Inflammatory macrophage treated with lipopolysaccharide for 4 hours (primary cell): ENCODE measurements at regions not wholly inside any gene's neighbourhood (a gene's known extent, or its start where the extent isn't known, plus 50 kb on each side); places are given as distances from the start of the nearest gene placed in this dataset.
"Not testable (repeated sequence)": the region's sequence is repeated elsewhere in the genome, so short reads cannot be mapped to it uniquely, and the experiment has no call there.

Source experiments
- DNase-seq: peaks from one replicate; pipeline ENCODE4 v3.0.0-alpha.2; 2020

DNA sequence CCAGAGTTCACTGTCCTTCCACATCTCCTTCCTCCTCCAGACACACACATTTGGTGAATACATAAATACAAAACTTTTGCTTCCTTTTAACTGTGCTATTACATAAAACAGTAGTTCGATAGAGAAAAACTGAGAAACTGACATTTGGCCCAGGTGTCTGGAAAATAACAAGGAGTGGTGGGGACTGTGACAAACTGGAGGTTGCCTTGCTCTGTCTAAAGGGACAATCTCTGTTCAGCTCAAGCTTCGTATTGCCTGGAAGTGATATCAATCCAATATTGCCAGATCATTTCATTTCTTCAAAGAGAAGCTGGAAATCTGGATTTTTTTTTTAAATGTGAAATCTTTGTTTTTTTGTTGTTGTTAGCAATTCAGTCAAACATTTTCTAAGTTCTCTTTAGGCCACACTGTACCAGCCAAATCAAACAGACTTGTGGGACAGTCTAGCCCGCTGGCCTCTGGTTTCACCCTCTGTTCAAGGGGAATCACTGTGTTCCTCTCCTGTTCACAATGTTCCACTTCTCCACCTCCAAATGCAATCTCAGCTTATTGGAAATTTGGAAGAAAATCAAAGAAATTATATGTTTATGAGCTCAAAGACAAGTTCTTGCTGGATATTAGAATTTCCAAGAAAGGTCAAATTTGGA is 612.5 kb downstream of the KIF4B start:
- DNase-seq, result no peak

DNA sequence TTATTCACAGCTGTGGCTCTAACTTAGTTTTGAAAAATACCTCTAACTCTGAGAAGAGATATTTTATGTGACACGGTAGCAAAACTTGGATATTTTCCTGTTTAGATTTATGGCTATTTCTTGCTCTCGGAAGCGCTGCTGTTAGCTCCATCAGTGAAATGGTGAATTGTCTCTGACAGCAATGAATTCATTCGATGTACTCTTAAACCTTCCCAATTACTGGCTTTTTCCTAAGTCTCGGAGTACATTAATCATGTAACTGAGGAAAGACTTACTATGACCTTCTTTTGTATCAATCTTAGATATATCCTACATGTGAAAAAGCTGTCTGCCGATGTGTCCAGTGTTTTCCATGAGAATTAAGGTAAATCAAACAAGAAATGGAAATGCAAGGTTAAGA is 613.0 kb downstream of the KIF4B start:
- no peak for DNase-seq

- no peak for DNase-seq
These were observed 614.8 kb downstream of the KIF4B start for GRCh38 chr5:155628346-155628745.

- no peak for DNase-seq
These were observed 616.0 kb downstream of the KIF4B start for GRCh38 chr5:155629597-155629996.

DNA sequence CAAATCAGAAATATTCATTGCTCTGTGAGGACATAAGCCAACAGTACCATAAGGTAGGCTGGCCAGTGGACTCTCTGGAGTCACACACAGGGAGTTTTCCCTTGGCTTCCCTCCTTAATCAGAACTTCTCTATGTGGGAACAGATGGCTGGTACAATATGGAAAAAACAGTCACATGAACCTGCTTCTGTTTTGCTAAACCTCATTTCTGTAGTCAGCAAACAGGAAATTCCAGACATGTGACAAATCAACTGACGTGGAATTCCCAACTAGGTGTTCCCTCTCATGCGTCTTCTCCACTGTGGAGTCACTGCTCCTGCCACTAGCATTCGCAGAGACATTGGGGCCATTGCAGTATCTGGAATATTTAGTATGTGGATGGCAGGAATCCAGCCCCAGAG is 617.6 kb downstream of the KIF4B start:
- no peak for DNase-seq

DNA sequence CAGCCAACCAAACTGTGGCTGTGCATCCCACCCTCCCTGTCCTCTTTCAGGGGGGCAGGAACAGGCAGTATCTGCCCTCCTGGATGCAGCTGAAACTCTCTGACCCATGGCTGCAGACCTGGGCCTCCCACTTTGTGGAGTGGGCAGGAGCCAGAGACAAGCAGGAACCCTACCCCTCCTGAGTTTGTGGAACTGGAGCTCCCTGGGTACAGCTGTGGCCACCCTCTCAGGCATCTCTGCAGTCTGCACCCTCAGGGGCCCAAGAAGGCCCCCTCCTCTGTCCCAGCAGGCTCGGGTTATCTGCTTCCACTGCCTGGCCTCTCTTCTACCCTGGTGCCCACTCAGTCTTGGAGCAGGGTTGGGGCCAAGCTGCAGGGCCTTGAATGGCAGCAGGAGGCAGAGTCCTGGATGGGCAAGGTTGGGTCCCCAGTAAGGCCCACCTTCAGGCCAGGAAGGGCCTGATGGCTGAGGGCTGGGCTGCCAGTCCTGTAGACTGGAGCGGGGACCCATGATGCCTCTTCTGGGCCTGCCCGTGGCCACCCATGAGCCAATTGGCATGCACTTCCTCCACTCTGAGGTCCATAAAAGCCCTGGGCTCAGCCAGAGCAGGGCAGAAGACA is 619.9 kb downstream of the KIF4B start:
- DNase-seq, result no peak

- DNase-seq, result no peak
These were observed 636.1 kb downstream of the KIF4B start for GRCh38 chr5:155649666-155650065.

GRCh38 chr5:155655569-155655968 is 642.0 kb downstream of the KIF4B start:
- DNase-seq, result no peak

DNA sequence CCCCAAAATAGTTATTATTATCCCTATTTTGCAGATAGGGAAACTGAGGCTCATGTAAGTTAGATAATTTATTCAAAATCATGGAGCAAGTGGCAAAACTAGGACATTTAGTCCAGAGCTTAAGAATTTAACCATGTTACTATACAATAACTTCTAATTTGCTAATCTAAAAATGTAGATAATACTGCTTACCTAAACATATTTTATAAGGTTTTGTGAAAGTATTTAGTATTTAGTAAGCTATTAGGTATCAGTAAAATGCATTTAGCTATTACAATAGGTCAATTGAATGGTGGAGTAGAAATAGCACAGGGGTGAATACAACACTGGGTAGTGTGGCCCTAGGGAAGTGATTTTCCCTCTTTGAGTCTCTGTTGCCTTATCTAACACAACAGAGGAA is 648.3 kb downstream of the KIF4B start:
- no peak for DNase-seq

DNA sequence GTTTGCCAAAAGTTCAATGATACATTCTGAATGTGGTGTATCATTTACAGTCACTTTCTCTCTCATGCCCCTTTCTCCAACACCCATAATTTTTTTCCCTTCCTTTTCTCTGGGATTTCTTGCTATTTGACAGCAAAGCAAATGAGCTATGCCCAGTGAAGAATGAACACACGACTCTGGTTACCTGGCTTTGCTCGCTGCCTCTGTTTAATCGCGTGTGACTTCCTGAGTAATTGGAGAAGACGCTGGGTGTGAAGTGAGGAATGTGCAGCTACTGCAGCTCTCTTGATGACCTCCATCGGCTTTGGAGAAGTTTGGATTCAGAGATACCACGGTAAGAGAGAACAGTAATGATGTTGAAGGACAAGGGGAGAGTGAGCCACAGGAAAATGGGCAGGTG is 651.8 kb downstream of the KIF4B start:
- no peak for DNase-seq

GRCh38 chr5:155672001-155672400 is 655.0 kb upstream of the SGCD start:
- not testable (repeated sequence) for DNase-seq

GRCh38 chr5:155676967-155677366 is 650.0 kb upstream of the SGCD start:
- DNase-seq, result no peak

DNA sequence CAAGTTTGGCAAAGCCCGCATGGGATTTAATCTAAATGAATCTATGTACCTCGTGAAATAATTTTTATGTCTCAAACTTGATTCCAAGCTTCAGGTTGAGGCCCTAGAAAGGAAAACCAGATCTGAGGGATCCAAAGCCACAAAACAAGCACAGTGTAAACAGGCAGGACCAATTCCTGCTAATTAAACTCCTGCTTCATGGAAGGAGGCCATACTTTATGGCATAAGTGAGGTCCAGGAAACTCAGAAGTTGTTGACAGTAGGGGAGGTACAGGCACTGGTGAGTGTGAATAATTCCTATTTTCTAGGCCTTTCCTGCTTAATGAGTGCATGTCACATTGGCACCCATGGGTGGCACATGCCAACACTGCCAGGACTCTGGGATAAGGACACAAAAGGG is 648.6 kb upstream of the SGCD start:
- no peak for DNase-seq

DNA sequence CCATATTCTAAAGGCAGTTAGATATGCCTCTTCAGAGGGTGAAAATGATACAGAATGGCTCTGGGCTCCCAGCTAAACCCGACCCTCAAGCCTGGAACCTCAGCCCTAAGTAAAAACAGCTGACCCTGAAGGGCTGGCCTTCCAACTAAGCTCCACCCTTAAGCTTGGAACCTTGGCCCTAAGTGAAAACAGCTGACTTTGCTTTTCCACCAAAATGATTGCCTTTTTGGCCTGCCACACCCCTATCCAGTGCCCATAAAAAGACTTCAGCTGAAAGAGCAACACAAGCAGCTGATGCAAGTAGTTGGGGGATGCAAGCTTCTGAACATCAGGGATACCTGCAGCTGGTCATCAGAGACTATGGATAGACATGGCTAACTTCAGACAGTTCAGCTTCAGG is 647.4 kb upstream of the SGCD start:
- DNase-seq, result no peak

DNA sequence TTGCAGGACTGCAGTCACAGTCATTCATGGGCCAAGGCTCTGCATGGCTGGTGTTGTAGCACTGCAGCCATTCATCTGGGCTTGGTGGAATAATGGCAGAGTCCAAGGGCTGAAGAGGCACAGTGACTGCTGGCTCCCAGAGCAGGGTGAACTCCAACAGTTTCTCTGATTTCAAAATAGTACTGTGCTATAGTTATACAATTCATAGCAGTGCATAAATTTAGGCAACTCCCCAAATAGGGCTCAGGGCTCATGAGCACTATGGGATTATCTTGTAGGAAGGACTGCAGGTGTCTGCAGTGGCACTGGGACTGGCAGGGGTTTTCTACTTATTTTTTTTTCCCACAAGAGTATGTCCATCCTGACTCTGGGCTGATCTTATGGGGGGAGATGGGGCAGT is 642.5 kb upstream of the SGCD start:
- no peak for DNase-seq

DNA sequence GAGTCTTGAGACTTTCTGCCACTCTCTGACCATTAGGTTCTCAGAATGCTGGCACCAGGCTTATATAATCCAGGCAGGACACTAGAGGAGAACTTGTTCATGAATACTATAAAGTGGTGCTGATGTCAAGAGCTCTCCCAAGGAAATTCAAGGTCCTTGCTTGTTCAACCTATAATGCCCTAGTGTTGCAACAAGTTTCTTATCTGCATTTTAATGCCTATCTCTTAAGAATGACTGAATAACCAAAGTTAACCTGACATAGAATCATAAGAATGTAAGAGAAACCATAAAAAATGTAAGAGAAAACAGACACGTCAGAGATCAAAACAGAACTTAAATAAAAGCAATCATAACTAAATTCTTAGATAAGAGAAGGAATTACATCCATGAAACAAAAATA is 640.8 kb upstream of the SGCD start:
- no peak for DNase-seq

DNA sequence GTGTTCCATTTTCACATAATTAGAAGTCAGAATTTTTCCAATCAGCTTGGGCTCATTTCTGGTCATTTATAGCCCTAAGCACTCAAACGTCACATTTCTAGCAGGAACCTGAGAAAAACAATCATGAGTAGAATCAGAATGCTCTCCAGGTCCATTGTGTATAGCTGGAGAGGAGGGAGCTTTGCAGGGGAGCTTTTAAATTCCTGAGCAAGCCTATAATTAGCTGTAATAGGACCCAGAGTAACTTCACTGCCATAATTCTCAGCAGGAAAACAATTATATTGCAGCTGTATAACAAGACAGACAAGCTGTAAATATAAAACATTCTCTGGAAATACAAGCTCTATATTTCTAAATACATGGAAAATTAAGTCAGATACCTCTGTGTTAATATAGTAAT is 637.6 kb upstream of the SGCD start:
- no peak for DNase-seq

DNA sequence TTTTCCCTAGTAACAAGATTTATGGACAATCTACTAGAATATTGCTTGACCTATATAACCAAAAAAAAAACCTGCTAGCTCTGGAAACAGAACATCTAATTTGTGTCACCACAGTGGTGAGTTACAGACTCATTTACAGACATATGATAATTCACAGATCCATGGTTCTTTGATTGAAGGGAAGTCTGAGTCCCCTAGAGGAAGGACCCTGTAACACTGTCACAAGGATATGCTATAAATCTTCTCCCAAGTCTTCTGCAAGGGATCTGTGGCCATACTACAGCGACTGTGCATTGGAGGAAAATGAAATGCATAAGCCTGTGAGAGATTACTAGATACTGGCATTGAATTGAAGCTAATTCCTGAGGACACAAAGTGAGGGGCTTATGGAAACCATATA is 630.6 kb upstream of the SGCD start:
- no peak for DNase-seq

DNA sequence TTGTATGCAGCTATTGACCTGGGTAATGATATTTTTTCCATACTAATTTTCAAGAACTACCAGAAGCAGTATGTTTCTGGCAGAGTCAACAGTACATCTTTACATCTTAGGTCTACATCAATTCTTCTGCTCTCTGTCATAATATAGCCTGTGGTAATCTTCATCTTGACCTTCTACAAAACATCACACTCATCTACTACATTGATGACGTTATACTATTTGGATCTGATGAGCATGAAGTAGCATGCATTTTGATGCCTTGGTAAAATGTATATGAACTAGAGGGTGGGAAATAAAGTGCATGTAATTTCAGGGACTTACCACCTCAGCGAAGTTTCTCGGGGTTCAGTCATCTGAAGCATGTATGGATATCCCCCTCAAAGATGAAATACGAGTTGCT is 629.7 kb upstream of the SGCD start:
- no peak for DNase-seq

DNA sequence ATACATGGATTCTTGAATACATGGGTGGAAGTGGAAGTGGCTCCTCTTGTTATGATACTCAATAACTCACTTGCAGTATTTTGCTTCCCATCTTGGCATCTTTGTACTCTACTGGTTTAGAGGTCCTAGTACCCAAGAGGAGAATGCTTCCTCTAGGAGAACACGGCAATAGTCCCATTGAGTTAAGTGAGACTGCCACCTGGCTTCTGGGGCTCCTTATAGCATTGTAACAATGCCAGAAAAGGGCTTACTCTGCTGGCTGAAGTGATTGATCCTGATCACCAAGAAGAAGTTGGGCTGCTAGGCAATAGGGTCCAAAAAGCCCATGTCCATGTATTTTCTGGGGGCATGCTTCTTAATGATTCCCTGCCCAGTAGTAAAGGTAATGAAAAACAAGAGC is 627.6 kb upstream of the SGCD start:
- DNase-seq, result no peak

DNA sequence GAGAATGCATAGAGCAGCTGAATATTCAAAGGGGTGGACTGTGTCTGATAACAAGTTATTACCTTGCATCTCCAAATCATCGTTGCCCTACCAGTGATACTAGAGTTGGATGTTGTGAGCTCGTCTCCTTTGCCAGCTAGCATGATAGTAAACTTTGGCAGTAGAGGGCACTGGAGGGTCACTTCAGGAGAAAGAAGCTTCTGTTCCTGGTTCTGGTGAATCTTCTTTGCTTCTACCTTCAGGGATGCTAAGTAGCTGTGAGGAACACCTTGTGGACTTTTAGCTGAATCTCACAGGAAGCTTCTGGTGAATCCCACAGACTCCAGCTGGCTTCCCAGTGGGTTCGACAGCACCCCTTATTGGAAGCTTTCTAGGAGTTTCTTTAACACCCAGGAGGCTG is 626.6 kb upstream of the SGCD start:
- no peak for DNase-seq

DNA sequence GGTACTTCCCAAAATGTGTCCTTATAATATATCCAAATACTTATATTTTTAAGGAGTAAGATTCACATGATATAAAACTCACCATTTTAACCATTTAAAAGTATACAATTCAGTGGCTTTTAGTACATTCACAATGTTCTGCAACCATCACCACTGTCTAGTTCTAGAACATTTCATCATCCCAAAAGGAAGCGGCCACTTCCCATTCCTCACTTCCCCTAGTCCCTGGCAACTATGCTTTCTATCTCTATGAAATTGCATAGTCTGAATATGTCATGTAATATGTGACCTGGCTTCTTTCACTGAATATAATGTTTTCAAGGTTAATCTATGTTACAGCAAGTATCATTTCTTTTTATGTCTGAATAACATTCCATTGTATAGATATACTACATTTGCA is 615.1 kb upstream of the SGCD start:
- DNase-seq, result peak; percentile 5

DNA sequence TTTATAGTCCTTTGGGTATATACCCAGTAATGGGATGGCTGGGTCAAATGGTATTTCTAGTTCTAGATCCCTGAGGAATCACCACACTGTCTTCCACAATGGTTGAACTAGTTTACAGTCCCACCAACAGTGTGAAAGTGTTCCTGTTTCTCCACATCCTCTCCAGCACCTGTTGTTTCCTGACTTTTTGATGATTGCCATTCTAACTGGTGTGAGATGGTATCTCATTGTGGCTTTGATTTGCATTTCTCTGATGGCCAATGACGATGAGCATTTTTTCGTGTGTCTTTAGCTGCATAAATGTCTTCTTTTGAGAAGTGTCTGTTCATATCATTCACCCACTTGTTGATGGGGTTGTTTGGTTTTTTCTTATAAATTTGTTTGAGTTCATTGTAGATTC is 612.5 kb upstream of the SGCD start:
- DNase-seq, result not testable (repeated sequence)

DNA sequence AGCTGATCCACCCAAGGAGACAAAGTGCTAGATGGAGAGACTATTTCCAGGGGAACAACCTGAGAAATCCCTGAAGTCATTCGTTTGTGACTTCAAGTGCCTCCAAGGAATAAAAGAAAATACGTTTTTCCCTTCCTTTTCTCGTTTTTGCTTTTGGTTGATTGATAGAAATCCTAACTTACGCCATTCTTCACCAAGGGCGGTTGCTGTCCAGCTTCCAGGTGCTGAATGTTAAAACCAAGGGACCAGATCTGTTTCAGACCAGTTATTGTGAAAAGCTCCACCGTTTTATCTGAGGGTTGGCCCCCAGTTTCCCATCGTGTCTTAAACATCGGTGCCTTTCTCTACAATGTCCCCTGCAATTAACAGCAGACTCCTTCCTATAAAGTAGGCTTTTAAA is 600.7 kb upstream of the SGCD start:
- no peak for DNase-seq

DNA sequence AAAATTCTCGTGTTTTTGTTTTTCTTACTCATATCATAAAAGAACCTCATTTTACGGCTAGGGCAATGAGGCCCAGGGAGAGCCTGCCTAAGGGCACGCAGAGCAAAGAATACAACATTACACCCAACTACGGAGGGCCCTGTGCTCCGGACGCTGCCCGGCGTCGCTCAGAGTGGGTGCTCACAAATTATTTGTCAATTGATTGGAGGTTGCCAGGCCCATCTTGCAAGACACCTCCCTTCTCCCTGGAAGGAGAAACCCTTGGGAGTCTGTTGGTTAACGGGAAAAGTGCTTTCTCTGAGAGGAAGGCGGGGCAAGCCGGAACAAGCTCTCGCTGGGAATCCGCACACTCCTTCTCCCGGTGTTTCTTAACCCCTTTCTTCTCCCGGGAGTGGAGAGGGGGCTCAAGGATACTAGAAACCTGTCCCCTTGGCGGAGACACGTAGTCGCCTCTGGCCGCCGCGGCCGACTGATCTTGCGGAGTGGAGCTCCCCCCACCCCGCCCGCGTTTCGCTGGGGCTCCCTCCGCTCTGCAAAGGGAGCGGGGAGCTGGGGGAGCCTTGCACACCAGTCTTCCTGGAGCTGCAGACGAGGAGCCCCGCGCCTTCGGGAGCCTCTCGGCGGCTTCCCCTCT is 599.3 kb upstream of the SGCD start:
- DNase-seq, result no peak
